HL-60 (cell line): ENCODE measurements at regions not wholly inside any gene's neighbourhood (a gene's known extent, or its start where the extent isn't known, plus 50 kb on each side); places are given as distances from the start of the nearest gene placed in this dataset.
"Not testable (repeated sequence)": the region's sequence is repeated elsewhere in the genome, so short reads cannot be mapped to it uniquely, and the experiment has no call there.

Experiments
- DNase-seq, 2 experiments: peaks; one replicate each; pipeline ENCODE4 v3.0.0-alpha.2; 2010 to 2020; ENCODE audit warnings: low read depth in 1 of 2, low spot score in 1 of 2
- H3K27ac ChIP-seq: fragments of 250-450 bp; sonication (Bioruptor Pico); replicated peaks from 2 replicates; pipeline ENCODE4 v1.5.1; 2020; ENCODE audit warnings: mild to moderate bottlenecking, moderate library complexity
- H3K27me3 ChIP-seq: fragments of 250-450 bp; sonication (Bioruptor Pico); 2 replicates; pipeline ENCODE4 v1.5.1; 2021; ENCODE audit warnings: mild to moderate bottlenecking, moderate library complexity; ENCODE audit not compliant: insufficient read depth, poor library complexity, severe bottlenecking
- H3K4me3 ChIP-seq: replicated peaks from 2 replicates; pipeline ENCODE4 v1.5.1; 2011; ENCODE audit warnings: mild to moderate bottlenecking, control low read depth, low read length; ENCODE audit not compliant: insufficient read depth
- GABPA ChIP-seq: IDR thresholded peaks from 2 replicates; pipeline ENCODE4 v1.6.1; 2012; ENCODE audit warnings: low read depth
- POLR2AphosphoS5 ChIP-seq: IDR thresholded peaks from 2 replicates; pipeline ENCODE4 v1.6.1; 2012; ENCODE audit warnings: low read depth
- SPI1 ChIP-seq: IDR thresholded peaks from 2 replicates; pipeline ENCODE4 v1.6.1; 2012; ENCODE audit warnings: low read depth, mild to moderate bottlenecking, borderline replicate concordance
- TF ChIP-seq, protein P1 (sequence below): IDR thresholded peaks from one replicate; pipeline ENCODE4 v1.5.1; 2011; ENCODE audit warnings: low read length, control low read depth, inconsistent platforms; ENCODE audit not compliant: insufficient read depth
- TF ChIP-seq, protein P2 (sequence below): IDR thresholded peaks from 2 replicates; pipeline ENCODE4 v1.6.1; 2012; ENCODE audit warnings: low read depth; ENCODE audit not compliant: insufficient replicate concordance

DNA sequence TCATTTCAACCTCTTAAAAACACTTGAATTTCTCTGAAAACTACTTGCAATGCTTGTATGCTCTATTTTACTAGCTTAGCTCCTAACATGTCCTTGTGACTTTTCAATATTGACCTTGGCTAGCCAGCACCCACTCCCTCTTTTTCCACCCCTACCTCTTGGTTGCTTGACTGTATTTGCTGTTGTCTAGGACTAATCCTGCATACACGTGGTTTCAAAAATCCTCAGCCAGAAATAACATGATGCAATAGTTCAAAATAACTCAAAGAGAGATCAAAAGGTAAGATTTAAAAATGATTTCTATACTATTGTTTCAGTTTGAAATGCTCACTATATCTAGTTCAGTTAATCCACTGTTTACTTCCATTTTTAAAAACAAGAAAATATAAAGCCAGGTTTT is 102.3 kb upstream of the TBX18 start:
- no peak overlapping the region for H3K27ac ChIP-seq
- H3K4me3 ChIP-seq = no peak overlapping the region
- TF ChIP-seq, protein P1, sequence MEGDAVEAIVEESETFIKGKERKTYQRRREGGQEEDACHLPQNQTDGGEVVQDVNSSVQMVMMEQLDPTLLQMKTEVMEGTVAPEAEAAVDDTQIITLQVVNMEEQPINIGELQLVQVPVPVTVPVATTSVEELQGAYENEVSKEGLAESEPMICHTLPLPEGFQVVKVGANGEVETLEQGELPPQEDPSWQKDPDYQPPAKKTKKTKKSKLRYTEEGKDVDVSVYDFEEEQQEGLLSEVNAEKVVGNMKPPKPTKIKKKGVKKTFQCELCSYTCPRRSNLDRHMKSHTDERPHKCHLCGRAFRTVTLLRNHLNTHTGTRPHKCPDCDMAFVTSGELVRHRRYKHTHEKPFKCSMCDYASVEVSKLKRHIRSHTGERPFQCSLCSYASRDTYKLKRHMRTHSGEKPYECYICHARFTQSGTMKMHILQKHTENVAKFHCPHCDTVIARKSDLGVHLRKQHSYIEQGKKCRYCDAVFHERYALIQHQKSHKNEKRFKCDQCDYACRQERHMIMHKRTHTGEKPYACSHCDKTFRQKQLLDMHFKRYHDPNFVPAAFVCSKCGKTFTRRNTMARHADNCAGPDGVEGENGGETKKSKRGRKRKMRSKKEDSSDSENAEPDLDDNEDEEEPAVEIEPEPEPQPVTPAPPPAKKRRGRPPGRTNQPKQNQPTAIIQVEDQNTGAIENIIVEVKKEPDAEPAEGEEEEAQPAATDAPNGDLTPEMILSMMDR = no peak
- TF ChIP-seq, protein P2, sequence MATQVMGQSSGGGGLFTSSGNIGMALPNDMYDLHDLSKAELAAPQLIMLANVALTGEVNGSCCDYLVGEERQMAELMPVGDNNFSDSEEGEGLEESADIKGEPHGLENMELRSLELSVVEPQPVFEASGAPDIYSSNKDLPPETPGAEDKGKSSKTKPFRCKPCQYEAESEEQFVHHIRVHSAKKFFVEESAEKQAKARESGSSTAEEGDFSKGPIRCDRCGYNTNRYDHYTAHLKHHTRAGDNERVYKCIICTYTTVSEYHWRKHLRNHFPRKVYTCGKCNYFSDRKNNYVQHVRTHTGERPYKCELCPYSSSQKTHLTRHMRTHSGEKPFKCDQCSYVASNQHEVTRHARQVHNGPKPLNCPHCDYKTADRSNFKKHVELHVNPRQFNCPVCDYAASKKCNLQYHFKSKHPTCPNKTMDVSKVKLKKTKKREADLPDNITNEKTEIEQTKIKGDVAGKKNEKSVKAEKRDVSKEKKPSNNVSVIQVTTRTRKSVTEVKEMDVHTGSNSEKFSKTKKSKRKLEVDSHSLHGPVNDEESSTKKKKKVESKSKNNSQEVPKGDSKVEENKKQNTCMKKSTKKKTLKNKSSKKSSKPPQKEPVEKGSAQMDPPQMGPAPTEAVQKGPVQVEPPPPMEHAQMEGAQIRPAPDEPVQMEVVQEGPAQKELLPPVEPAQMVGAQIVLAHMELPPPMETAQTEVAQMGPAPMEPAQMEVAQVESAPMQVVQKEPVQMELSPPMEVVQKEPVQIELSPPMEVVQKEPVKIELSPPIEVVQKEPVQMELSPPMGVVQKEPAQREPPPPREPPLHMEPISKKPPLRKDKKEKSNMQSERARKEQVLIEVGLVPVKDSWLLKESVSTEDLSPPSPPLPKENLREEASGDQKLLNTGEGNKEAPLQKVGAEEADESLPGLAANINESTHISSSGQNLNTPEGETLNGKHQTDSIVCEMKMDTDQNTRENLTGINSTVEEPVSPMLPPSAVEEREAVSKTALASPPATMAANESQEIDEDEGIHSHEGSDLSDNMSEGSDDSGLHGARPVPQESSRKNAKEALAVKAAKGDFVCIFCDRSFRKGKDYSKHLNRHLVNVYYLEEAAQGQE = no peak
- TF ChIP-seq GABPA (no peak), POLR2AphosphoS5 (no peak), SPI1 (no peak)
- H3K27me3 ChIP-seq = no peaks in the 10 kb centered on the region
- DNase-seq = no peak

DNA sequence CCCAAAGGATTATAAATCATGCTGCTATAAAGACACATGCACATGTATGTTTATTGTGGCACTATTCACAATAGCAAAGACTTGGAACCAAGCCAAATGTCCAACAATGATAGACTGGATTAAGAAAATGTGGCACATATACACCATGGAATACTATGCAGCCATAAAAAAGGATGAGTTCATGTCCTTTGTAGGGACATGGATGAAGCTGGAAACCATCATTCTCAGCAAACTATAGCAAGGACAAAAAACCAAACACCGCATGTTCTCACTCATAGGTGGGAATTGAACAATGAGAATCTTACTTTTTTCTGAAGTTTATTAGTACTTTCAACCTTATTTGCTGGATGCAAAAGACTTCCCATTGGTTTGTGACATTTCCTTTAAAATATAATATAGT is 101.0 kb upstream of the TBX18 start:
- not testable (repeated sequence) for H3K27ac ChIP-seq, DNase-seq, H3K27me3 ChIP-seq, H3K4me3 ChIP-seq

DNA sequence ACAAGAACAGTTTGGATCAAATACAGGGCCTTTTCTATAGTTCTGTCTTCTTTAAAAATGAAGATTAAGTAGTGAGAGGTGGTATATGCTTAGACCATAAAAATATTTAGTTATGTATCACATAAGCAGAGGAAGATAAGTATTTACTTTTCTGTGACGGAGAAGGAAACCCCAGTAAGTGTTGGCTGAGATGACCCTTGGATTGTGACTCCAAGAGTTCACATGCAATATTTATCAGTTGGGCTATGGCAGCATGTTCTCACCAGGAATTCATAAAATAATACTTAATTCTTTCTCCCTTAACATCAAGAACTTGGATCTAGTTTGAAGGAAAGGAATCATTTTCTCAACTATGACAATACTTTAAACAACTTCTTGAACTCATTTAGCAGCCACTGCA is 98.4 kb upstream of the TBX18 start:
- H3K4me3 ChIP-seq = no peak overlapping the region
- DNase-seq = no peak
- H3K27me3 ChIP-seq = no peaks in the 10 kb centered on the region
- H3K27ac ChIP-seq = no peak overlapping the region
- TF ChIP-seq, protein P2 = no peak
- TF ChIP-seq, protein P1 = no peak
- TF ChIP-seq SPI1 = no peak
- TF ChIP-seq POLR2AphosphoS5 = no peak
- no peak for TF ChIP-seq GABPA

DNA sequence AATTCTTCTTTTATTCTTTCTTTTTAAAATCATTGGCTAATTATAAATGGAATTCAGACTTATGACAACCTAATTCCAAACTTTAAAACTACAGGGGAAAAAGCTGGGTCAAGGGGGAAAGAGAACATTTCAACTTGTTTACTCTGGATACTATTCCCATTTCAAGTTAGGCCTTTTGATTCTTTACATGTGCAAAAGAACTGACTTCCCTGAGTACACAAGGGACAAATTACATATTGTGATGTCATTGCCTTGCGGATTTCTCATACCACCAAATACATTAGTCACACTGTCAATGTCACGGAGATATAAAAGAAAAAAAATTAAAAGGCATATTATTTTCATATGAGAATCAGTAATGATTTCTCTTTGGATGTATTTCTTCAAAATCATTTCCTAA is 96.5 kb upstream of the TBX18 start:
- no peaks in the 10 kb centered on the region for H3K27me3 ChIP-seq
- no peak for DNase-seq
- no peak overlapping the region for H3K4me3 ChIP-seq
- TF ChIP-seq POLR2AphosphoS5 (no peak), SPI1 (no peak), GABPA (no peak)
- TF ChIP-seq, protein P1 = no peak
- TF ChIP-seq, protein P2 = no peak
- no peak overlapping the region for H3K27ac ChIP-seq
